ENCODE measurements at regions not wholly inside any gene's neighbourhood (a gene's known extent, or its start where the extent isn't known, plus 50 kb on each side); places are given as distances from the start of the nearest gene placed in this dataset.

- H3K27me3 ChIP-seq (ENCODE audit: insufficient read depth, low read length, poor library complexity, severe bottlenecking), result no peaks in the 10 kb centered on the region
- H3F3A ChIP-seq (ENCODE audit: low read depth), result 0 out of 2 replicates have a peak, but pooled peaks cover 2% of the 10 kb centered on the region
- no peak for TF ChIP-seq EZH2phosphoT487 (IDR thresholded peaks at IDR 0.05; ENCODE audit: borderline replicate concordance)
- no peak for TF ChIP-seq CTCF (conservative IDR thresholded peaks at IDR 0.05; ENCODE audit: low read length)
- no peaks in the 10 kb centered on the region for H3K9me3 ChIP-seq (ENCODE audit: insufficient read depth, low read depth, low read length)
- H2AFZ ChIP-seq (ENCODE audit: low read length), result no peak overlapping the region
- H3K4me3 ChIP-seq (ENCODE audit: low read length, poor library complexity, severe bottlenecking), result no peak overlapping the region
- H3K9me2 ChIP-seq (replicated peaks; ENCODE audit: low read depth, low read length), result no peaks in the 10 kb centered on the region
- no peaks in the 10 kb centered on the region for H4K20me1 ChIP-seq (ENCODE audit: insufficient read depth, low read length, poor library complexity, severe bottlenecking)
- no peak overlapping the region for H3K4me2 ChIP-seq (ENCODE audit: low read depth, low read length, poor library complexity, severe bottlenecking)
- H3K9ac ChIP-seq (ENCODE audit: low read depth, low read length, poor library complexity, severe bottlenecking), result no peak overlapping the region
- H3K79me2 ChIP-seq (ENCODE audit: insufficient read depth, low read length), result peaks cover 85% of the 10 kb centered on the region
- H3K36me3 ChIP-seq (ENCODE audit: insufficient read depth, low read length), result peaks cover 28% of the 10 kb centered on the region; the same call in 1 of the 2 replicates
- peaks cover 43% of the 10 kb centered on the region for H3K4me1 ChIP-seq (ENCODE audit: insufficient read depth, low read length, poor library complexity, severe bottlenecking)
Measured at GRCh38 chr6:150661216-150662007, 61.7 kb downstream of the PLEKHG1 start.

GRCh38 chr6:150662814-150663213, 63.1 kb downstream of the PLEKHG1 start:
- H3K36me3 ChIP-seq (ENCODE audit: insufficient read depth, low read length), result peaks cover 22% of the 10 kb centered on the region; the same call in 1 of the 2 replicates
- TF ChIP-seq EZH2phosphoT487 (IDR thresholded peaks at IDR 0.05; ENCODE audit: borderline replicate concordance), result no peak
- no peak for TF ChIP-seq CTCF (conservative IDR thresholded peaks at IDR 0.05; ENCODE audit: low read length)
- peaks cover 84% of the 10 kb centered on the region for H3K79me2 ChIP-seq (ENCODE audit: insufficient read depth, low read length)
- no peak overlapping the region for H3K4me2 ChIP-seq (ENCODE audit: low read depth, low read length, poor library complexity, severe bottlenecking)
- H3K4me3 ChIP-seq (ENCODE audit: low read length, poor library complexity, severe bottlenecking), result no peak overlapping the region
- H3F3A ChIP-seq (ENCODE audit: low read depth), result 0 out of 2 replicates have a peak, but pooled peaks cover 2% of the 10 kb centered on the region
- no peaks in the 10 kb centered on the region for H4K20me1 ChIP-seq (ENCODE audit: insufficient read depth, low read length, poor library complexity, severe bottlenecking)
- H2AFZ ChIP-seq (ENCODE audit: low read length), result no peak overlapping the region
- H3K4me1 ChIP-seq (ENCODE audit: insufficient read depth, low read length, poor library complexity, severe bottlenecking), result peaks cover 42% of the 10 kb centered on the region
- no peaks in the 10 kb centered on the region for H3K9me2 ChIP-seq (replicated peaks; ENCODE audit: low read depth, low read length)
- H3K9ac ChIP-seq (ENCODE audit: low read depth, low read length, poor library complexity, severe bottlenecking), result no peak overlapping the region
- H3K9me3 ChIP-seq (ENCODE audit: insufficient read depth, low read depth, low read length), result no peaks in the 10 kb centered on the region
- H3K27me3 ChIP-seq (ENCODE audit: insufficient read depth, low read length, poor library complexity, severe bottlenecking), result no peaks in the 10 kb centered on the region

GRCh38 chr6:150664091-150664490, 64.4 kb downstream of the PLEKHG1 start:
- Histone ChIP-seq H3K9ac (ENCODE audit: low read depth, low read length, poor library complexity, severe bottlenecking) (no peak overlapping the region), H3K79me2 (ENCODE audit: insufficient read depth, low read length) (peaks cover 82% of the 10 kb centered on the region), H3K36me3 (ENCODE audit: insufficient read depth, low read length) (peaks cover 22% of the 10 kb centered on the region; the same call in 1 of the 2 replicates), H3K4me2 (ENCODE audit: low read depth, low read length, poor library complexity, severe bottlenecking) (no peak overlapping the region), H2AFZ (ENCODE audit: low read length) (no peak overlapping the region), H3K4me1 (ENCODE audit: insufficient read depth, low read length, poor library complexity, severe bottlenecking) (peaks cover 42% of the 10 kb centered on the region), H3K9me3 (ENCODE audit: insufficient read depth, low read depth, low read length) (no peaks in the 10 kb centered on the region), H3K4me3 (ENCODE audit: low read length, poor library complexity, severe bottlenecking) (no peak overlapping the region), H4K20me1 (ENCODE audit: insufficient read depth, low read length, poor library complexity, severe bottlenecking) (no peaks in the 10 kb centered on the region), H3K27me3 (ENCODE audit: insufficient read depth, low read length, poor library complexity, severe bottlenecking) (no peaks in the 10 kb centered on the region), H3K9me2 (replicated peaks; ENCODE audit: low read depth, low read length) (no peaks in the 10 kb centered on the region), H3F3A (ENCODE audit: low read depth) (peaks cover 2% of the 10 kb centered on the region; the same call in 1 of the 2 replicates)
- TF ChIP-seq EZH2phosphoT487 (IDR thresholded peaks at IDR 0.05; ENCODE audit: borderline replicate concordance) (no peak), CTCF (conservative IDR thresholded peaks at IDR 0.05; ENCODE audit: low read length) (no peak)

Data from Loucy (cell line).